ENCODE measurements at regions not wholly inside any gene's neighbourhood (a gene's known extent, or its start where the extent isn't known, plus 50 kb on each side); places are given as distances from the start of the nearest gene placed in this dataset.

- Histone ChIP-seq H3K9me3 (ENCODE audit: control insufficient read depth, insufficient read depth, low read depth, low read length) (no peaks in the 10 kb centered on the region), H3K36me3 (ENCODE audit: control insufficient read depth in 2 of 2, insufficient read depth in 1 of 2, low read length in 2 of 2) (no peaks in the 10 kb centered on the region), H3K4me3 (ENCODE audit: low read depth, low read length) (no peak overlapping the region), H3K27ac (ENCODE audit: extremely low read depth, low read depth, low read length) (no peak overlapping the region), H3K4me1 (ENCODE audit: control insufficient read depth, insufficient read depth, low read length) (peaks cover 4% of the 10 kb centered on the region)
- ChIA-PET POLR2A (no interaction called here), CTCF (interaction anchor here (1.1 to 1.5 kb wide), 2 partner anchors 9 kb away, joined by 3 to 4 read pairs; no protein-coding TSS in a partner anchor)
- TF ChIP-seq ZNF48 (tag by site-specific recombination; IDR thresholded peaks at IDR 0.05), result no peak
- no peak for TF ChIP-seq ZNF629 (tag by site-specific recombination; IDR thresholded peaks at IDR 0.05)
- TF ChIP-seq ZNF548 (tag by site-specific recombination; IDR thresholded peaks at IDR 0.05), result no peak
- no peak for TF ChIP-seq ZNF324 (tag by site-specific recombination; IDR thresholded peaks at IDR 0.05)
- peak; percentile 43 for TF ChIP-seq ZNF585B (tag by site-specific recombination; IDR thresholded peaks at IDR 0.05)
- no peak for TF ChIP-seq BCL11B (tag by site-specific recombination; IDR thresholded peaks at IDR 0.05; ENCODE audit: low read depth)
- TF ChIP-seq PRDM2 (tag by site-specific recombination; IDR thresholded peaks at IDR 0.05; ENCODE audit: borderline replicate concordance), result no peak
These were observed 234.9 kb upstream of the CAND1 start for GRCh38 chr12:67034110-67034879.

GRCh38 chr12:67035121-67035520, 234.0 kb upstream of the CAND1 start:
- Histone ChIP-seq H3K27ac (ENCODE audit: extremely low read depth, low read depth, low read length) (no peak overlapping the region), H3K4me3 (ENCODE audit: low read depth, low read length) (no peak overlapping the region), H3K4me1 (ENCODE audit: control insufficient read depth, insufficient read depth, low read length) (peaks cover 12% of the 10 kb centered on the region), H3K9me3 (ENCODE audit: control insufficient read depth, insufficient read depth, low read depth, low read length) (no peaks in the 10 kb centered on the region), H3K36me3 (ENCODE audit: control insufficient read depth in 2 of 2, insufficient read depth in 1 of 2, low read length in 2 of 2) (no peaks in the 10 kb centered on the region)
- ChIA-PET CTCF (interaction anchor here (1.1 kb wide), 1 partner anchor 10 kb away, joined by 4 read pairs; no protein-coding TSS in a partner anchor), POLR2A (no interaction called here)
- TF ChIP-seq GLIS1 (tag by site-specific recombination; IDR thresholded peaks at IDR 0.05) (no peak), ZNF324 (tag by site-specific recombination; IDR thresholded peaks at IDR 0.05) (no peak), ZNF223 (tag by site-specific recombination; IDR thresholded peaks at IDR 0.05) (no peak), TCF7L2 (IDR thresholded peaks at IDR 0.05; ENCODE audit: borderline replicate concordance, low read depth, low read length) (no peak), ZNF146 (tag by site-specific recombination; IDR thresholded peaks at IDR 0.05) (no peak), CTCF (tag by site-specific recombination; IDR thresholded peaks at IDR 0.05) (no peak), TSHZ1 (tag by site-specific recombination; IDR thresholded peaks at IDR 0.05; ENCODE audit: borderline replicate concordance) (no peak), KLF7 (tag by site-specific recombination; IDR thresholded peaks at IDR 0.05; ENCODE audit: borderline replicate concordance) (no peak), ZNF701 (tag by site-specific recombination; IDR thresholded peaks at IDR 0.05) (no peak), GLI2 (tag by site-specific recombination; IDR thresholded peaks at IDR 0.05; ENCODE audit: borderline replicate concordance, low read depth) (no peak), ZNF621 (tag by site-specific recombination; IDR thresholded peaks at IDR 0.05) (no peak), ZSCAN30 (tag by site-specific recombination; IDR thresholded peaks at IDR 0.05) (no peak), ZNF398 (tag by site-specific recombination; IDR thresholded peaks at IDR 0.05) (no peak)
